DMS114 treated with DMSO at 0.1 percent for 48 hours (cell line): ENCODE measurements at regions not wholly inside any gene's neighbourhood (a gene's known extent, or its start where the extent isn't known, plus 50 kb on each side); places are given as distances from the start of the nearest gene placed in this dataset.

Source experiments
- DNase-seq: peaks from one replicate; lab custom pipeline; 2025; ENCODE audit not compliant: unreplicated experiment; lab: John Stamatoyannopoulos, UW

- DNase-seq, result no peak
Observed at GRCh38 chr9:108311745-108312144, 544.0 kb downstream of the ACTL7B start.

- DNase-seq, result no peak
Observed at GRCh38 chr9:108310202-108310601, 545.6 kb downstream of the ACTL7B start.

GRCh38 chr9:108300306-108301287 is 555.2 kb downstream of the ACTL7B start:
- no peak for DNase-seq

- DNase-seq, result no peak
Observed at GRCh38 chr9:108297073-108297472, 558.7 kb downstream of the ACTL7B start.

- DNase-seq, result no peak
Observed at GRCh38 chr9:108296056-108296455, 559.7 kb downstream of the ACTL7B start.

GRCh38 chr9:108291586-108291932 is 564.2 kb downstream of the ACTL7B start:
- no peak for DNase-seq

- DNase-seq, result no peak
Observed at GRCh38 chr9:108290839-108291585, 564.8 kb downstream of the ACTL7B start.

GRCh38 chr9:108286638-108287206 is 569.1 kb downstream of the ACTL7B start:
- no peak for DNase-seq

- DNase-seq, result no peak
Observed at GRCh38 chr9:108283696-108284095, 572.1 kb downstream of the ACTL7B start.

- DNase-seq, result no peak
Observed at GRCh38 chr9:108282872-108283271, 572.9 kb downstream of the ACTL7B start.

- DNase-seq, result no peak
Observed at GRCh38 chr9:108281696-108282095, 574.1 kb downstream of the ACTL7B start.

GRCh38 chr9:108278341-108278740 is 577.4 kb downstream of the ACTL7B start:
- DNase-seq, result no peak

- no peak for DNase-seq
Observed at GRCh38 chr9:108277216-108277615, 578.6 kb downstream of the ACTL7B start.

- no peak for DNase-seq
Observed at GRCh38 chr9:108275906-108276305, 579.9 kb downstream of the ACTL7B start.

GRCh38 chr9:108274971-108275370 is 580.8 kb downstream of the ACTL7B start:
- DNase-seq, result no peak

- DNase-seq, result no peak
Observed at GRCh38 chr9:108273988-108274387, 581.8 kb downstream of the ACTL7B start.

- DNase-seq, result no peak
Observed at GRCh38 chr9:108272349-108272899, 583.4 kb downstream of the ACTL7B start.

- no peak for DNase-seq
Observed at GRCh38 chr9:108271646-108272348, 584.0 kb downstream of the ACTL7B start.

GRCh38 chr9:108271236-108271635 is 584.5 kb downstream of the ACTL7B start:
- no peak for DNase-seq

GRCh38 chr9:108270561-108270960 is 585.2 kb downstream of the ACTL7B start:
- DNase-seq, result no peak

- DNase-seq, result no peak
Observed at GRCh38 chr9:108270051-108270450, 585.7 kb downstream of the ACTL7B start.
